GM18508 (cell line): ENCODE measurements at regions not wholly inside any gene's neighbourhood (a gene's known extent, or its start where the extent isn't known, plus 50 kb on each side); places are given as distances from the start of the nearest gene placed in this dataset.

Source experiments
- ATAC-seq: cut with Tn5 transposase; IDR thresholded peaks from one replicate; pipeline ENCODE4 v1.9.1; 2021; ENCODE audit warnings: moderate number of reproducible peaks; ENCODE audit not compliant: insufficient read depth, unreplicated experiment

DNA sequence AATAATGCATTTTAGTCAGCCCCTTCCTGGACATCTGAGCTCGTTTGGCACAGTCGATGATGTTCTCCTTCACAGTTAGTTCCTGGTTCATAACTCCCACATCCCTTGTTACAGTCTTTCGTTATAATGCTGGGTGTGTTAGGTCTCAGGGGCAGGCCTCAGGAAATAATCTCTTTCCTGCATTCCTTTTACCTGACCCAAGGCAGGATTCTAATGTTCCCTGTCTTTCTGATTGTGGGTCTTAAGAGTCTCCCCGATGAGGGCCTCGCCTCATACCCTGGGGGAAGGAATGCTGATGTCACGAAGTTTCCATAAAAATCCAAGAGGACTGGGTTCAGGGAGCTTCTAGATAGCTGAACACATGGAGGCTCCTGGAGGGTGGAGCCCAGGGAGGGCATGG lies 104.0 kb upstream of the CARMIL1 start:
- ATAC-seq = no peak

DNA sequence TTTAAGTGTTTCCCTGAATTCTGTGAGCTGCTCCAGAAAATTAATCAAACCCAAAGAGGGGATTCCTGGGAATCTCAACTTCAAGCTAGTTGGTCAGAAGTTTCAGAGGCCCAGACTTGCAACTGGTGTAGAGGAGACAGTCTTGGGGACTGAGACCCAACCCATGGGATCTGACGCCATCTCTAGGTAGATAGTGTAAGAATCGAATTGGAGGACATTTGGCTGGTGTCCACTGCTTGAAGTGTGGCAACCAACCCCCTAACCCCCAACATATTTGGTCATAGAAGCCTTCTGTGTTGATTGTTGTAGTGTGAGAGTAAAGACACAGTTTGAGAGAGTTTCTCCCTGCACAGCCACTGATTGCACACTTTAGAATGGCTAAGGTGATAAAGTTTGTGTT lies 103.5 kb upstream of the CARMIL1 start:
- ATAC-seq = no peak

DNA sequence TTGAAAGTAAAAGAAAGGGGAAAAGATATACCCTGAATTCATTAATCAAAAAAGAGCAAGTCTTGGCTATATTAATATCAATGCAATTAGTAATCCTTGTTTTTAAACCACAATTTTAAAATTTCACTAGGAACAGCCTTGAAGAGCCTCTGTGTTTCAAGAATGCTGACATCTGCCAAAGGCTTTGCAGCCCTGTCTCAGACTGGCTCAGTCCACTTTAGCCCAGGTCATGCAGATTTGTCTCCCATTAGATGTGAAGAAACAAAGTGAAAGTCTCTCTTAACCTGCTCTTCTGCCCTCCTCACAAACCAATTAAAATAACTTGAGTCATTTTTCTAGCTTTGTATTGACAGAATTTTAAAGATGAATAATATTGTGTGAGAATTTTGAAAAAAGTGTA lies 102.7 kb upstream of the CARMIL1 start:
- ATAC-seq = no peak

DNA sequence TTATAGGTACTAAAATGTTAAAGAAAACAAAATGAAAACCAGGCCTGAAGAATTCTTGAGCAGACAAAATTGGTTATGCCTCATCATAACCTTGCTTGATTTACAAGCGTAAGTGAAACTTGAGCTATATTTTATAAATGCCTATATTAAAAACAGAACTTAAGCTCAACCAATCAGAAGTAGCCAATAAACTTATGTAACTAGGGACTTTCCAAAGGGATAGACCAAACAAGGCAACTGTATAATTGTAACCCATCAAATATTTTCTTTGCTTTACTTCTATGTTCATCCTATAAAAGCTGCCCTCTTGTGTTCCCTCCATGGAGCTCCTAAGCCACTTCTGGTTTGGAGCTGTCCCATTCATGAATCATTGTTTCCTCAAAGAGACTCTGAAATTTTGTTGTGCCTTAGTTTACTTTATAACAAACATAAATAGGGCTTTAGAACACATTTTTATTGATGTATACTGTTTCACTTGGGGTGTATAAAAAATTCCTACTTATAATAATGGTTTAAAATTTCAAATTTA lies 101.6 kb upstream of the CARMIL1 start:
- ATAC-seq = no peak

GRCh38 chr6:25178336-25179035 lies 100.7 kb upstream of the CARMIL1 start:
- no peak for ATAC-seq

GRCh38 chr6:25179051-25179778 lies 100.0 kb upstream of the CARMIL1 start:
- ATAC-seq = no peak

DNA sequence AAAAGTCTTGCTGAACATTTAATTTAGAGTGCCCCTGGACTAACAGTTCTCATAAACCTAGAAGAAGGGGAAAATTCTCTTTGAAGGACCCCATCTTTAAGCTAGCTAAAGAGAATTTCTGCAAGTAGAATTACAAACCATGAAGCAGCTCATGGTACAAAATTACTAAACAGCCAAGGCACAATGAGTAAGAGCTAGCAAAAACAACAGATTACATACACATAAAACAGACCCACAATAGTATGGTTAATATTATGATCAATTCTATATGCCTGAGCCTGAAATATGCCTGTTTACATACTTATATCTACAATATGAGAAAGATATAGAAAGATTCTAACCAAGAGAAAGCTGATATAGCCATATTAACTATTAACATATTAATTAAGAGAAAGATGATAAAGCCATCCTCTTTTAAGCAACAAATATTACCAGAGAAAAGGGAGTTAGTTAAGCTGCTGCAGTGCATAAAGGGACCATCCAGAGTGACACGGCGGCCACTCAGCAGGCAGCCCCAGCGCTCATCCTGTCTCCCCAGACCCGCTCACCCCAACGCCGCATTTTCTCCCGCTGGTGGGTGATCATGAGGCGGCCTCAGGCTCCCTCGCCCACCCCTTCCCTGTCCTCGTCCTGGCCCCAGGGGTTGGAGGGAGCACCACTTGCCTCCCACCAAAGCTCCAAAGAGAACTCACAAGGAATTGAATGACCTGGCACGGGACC lies 98.4 kb upstream of the CARMIL1 start:
- no peak for ATAC-seq

GRCh38 chr6:25181350-25181724 lies 97.8 kb upstream of the CARMIL1 start:
- no peak for ATAC-seq

DNA sequence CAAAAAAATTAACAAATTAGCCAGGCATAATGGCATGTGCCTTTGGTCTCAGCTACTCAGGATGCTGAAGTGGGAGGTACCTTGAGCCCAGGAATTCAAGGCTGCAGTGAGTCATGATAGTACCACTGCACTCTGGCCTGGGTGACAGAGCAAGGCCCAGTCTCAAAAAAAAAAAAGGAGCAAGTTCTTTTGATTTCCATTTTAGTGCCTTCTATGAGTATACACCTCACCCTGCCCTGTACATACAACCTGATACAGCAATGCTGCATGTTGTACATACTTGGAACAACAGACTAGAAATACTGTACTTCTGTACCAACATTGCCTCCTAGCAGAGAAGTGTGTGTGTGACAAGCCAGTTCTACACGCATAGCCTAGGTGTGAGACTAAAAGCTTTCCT lies 97.3 kb upstream of the CARMIL1 start:
- no peak for ATAC-seq

DNA sequence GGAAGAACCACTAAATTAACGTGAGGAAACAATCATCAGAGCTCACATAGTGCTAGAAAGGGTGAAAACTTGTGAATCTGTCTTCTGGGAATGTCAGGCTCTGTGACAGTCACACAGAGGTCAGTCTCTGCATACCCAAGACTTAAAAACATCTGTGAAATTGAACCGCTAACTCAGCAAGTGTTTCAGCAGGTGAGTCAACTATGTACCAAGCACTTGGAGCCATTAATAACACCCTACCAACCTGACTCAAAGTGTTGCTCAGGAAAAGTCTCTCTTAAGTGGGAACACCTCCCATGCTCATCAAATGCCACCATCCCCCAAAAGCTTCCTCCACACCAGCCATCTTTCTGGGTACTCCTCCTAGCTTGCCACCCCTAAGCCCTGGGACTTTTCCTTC lies 92.3 kb upstream of the CARMIL1 start:
- ATAC-seq = no peak

- no peak for ATAC-seq
Measured at GRCh38 chr6:25188232-25188631, 90.9 kb upstream of the CARMIL1 start.

DNA sequence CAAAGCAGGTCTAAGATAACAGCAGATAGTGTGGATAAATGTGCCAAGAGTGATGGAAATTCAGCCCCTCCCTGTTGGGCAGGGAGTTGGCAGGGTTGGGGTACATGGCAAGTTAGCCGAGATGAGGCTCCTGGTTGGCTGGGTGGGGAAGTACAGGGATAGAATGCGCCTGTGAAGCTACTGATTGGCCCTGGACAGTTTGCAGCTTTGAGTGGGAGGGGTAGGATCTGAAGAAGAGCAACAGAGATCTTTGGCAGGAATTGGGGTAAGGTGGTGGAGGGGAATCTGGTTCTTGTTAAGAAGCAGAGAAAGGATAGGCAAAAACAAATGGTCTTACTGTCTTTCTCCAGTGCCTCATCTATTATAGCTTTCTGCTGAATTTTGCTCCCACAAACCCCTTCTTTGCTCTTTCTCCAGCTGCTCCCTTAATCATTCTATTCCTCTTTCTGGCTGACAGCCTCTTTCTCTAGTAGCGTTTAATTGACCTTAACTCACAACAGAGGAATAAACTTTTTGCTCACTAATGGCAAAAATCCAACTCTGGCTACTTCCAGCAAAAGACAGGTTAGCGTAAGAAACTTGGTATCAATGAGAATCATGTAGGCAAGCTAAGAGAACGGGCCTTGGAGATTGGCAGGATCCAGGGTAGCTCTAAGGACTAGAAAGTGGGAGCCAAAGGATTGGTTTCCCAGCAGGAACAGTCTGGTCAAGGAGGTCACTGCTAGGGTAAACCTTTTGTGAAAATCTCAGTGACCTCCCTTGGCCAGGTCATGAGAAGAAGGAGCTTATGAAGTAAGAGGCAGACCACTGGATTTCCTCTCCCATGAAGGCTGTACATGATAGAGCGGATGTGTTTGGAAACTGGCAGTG lies 86.3 kb upstream of the CARMIL1 start:
- no peak for ATAC-seq

- ATAC-seq = no peak
Measured at GRCh38 chr6:25193460-25194171, 85.6 kb upstream of the CARMIL1 start.

- no peak for ATAC-seq
Measured at GRCh38 chr6:25194172-25194678, 84.9 kb upstream of the CARMIL1 start.

DNA sequence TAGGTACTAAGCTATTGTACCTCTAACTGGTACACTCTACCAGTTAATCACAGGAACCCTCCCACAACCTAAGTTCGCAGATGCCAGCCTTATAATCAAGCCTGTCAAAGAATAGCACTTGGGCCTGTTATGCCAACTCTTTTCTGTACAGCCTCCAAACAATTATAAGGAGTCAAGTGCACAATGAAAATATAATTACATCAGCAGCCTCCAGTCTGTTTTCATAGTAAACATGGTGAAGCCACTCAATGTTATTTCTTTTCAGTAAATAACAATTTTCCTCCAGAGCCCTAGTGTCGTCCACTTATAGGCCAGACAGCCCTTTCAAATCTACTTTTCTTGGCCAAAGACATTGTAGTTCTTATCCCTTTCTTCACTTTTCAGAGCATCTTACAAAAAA lies 82.7 kb upstream of the CARMIL1 start:
- ATAC-seq = no peak

GRCh38 chr6:25197111-25197510 lies 82.1 kb upstream of the CARMIL1 start:
- ATAC-seq = no peak

DNA sequence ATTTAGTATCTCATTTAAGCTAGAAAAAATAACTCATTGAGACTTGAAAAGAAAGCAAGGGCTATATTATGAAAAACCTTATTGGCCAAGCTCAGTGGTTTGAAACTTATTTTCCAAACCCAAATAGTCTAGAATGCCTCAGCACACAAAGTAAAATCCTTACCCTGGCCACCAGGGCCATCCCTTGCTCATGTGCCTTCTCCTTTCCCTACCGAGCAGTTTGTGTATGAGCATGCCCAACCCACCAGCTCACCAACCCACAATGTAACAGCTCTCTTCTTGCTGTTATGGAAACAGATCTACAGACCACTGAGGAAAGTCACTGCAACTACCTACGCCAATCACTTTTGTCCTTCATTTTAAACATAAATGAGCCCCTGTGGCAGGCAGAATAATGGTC lies 79.6 kb upstream of the CARMIL1 start:
- ATAC-seq = no peak

DNA sequence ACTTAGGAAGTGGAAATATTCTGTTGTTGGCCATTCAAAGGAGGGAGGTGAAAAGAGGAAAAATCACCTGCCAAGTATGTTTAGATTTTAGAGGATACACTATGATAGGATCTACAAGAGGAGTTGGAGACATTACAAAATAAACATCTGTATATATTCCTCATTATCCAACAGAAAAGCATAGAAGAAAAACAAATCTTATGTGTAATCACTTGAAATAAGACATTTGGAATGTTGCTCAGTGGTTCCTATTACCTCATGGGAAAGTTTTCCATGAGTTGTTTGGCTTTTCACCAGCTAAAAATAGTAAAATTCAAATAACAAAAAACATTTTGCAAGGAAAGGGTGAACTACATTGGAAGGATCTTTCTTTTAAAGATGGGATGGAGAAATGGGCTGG lies 76.7 kb upstream of the CARMIL1 start:
- no peak for ATAC-seq

DNA sequence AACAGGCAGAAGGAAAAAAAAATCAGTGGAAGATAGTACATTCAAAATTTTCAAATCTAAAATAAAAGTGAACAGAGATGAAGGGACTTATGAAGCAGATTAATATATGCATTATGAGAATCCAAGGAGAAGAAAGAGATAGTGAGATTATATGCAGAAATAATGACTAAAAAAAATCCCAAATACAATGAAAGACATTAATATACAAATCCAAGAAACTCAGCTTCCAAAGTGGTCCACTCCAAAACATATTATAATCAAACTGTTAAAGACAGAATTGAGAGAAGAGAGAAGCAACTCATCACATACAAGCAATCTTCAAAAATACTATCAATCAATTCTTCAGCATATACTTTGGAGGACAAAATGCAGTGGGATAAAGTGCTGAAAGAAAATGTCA lies 73.5 kb upstream of the CARMIL1 start:
- no peak for ATAC-seq
